ENCODE measurements at regions not wholly inside any gene's neighbourhood (a gene's known extent, or its start where the extent isn't known, plus 50 kb on each side); places are given as distances from the start of the nearest gene placed in this dataset.

DNA sequence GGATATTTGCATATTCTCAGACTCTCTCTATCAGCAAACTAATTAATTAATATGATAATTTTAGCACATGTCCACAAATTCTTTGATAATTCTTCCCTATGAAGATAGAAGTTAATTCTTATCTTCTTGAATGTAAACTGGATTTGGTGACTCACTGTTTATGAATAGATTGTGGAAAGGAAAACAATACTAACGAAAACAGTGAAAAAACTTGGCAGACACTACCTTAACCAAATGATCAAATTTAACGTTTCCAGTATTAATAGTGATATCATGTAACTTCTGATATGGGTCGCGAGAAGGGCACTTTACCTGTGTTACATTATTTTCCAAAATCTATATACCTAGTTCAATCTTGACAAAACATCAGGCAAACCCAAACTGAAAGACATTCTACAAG is 401.0 kb downstream of the SI start:
- no peak for TF ChIP-seq CTCF (IDR thresholded peaks at IDR 0.05)
- no peak for TF ChIP-seq POLR2AphosphoS5 (IDR thresholded peaks at IDR 0.05)
